HG03135 (cell line): ENCODE measurements at regions not wholly inside any gene's neighbourhood (a gene's known extent, or its start where the extent isn't known, plus 50 kb on each side); places are given as distances from the start of the nearest gene placed in this dataset.
"Not testable (repeated sequence)": the region's sequence is repeated elsewhere in the genome, so short reads cannot be mapped to it uniquely, and the experiment has no call there.

Source experiments
- ATAC-seq: cut with Tn5 transposase; IDR thresholded peaks from one replicate; pipeline ENCODE4 v1.9.1; 2021; ENCODE audit warnings: mild to moderate bottlenecking, moderate library complexity; ENCODE audit not compliant: unreplicated experiment

DNA sequence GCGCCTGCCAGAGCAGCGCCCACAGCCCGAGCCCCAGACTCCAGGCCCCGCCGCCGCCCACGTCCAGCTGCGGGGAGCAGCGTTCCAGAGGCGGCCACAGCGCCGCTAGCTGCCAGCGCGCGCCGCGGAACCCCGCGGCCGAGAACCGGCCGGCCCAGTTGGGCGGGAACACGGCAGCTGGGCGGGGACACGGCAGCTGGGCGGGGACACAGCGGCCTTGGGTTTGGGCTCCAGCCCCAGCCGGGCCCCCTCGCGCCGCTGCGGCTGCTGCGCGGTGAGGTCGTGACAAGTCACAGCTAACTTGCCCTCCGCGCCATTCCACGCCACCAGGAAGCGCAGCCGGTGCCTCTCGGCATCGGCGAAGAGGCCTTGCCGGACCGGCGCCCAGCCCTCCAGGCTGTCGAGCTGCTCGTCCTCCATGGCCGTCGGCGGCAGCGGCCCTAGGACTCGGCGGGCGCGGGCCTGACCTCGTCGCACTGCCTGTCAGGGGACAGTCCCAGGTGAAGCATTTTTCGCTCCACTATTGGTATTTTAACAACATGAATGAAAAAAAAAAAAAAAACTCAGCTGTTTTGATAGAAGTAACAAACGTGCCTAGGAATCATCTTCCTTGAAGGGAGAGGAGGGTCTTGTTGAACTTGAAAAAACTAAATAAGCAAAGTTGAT lies 56.6 kb upstream of the GOLGA8N start:
- ATAC-seq, result peak; percentile 68

DNA sequence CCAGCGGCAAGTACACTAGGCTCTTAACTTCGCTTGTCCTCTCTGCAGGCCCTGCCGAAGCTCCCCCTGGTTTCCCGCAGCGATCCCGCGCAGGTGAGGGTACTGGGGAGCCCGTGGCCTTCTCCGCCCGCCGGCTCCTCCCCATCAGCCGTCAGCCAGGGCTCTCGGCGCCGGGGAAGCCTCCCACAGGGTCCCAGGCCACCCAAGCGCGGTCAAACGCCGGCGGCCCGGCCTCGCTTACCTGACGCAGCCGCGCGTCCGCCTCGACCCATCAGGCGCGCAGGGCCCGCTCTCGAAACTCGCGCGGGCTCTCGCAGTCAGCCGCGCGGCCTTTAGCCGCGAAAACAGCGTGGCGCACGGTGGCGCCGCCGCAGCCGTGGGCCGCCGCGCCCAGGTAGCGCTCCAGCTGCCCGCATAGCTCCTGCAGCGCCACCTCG lies 57.2 kb upstream of the GOLGA8N start:
- peak; percentile 29 for ATAC-seq

DNA sequence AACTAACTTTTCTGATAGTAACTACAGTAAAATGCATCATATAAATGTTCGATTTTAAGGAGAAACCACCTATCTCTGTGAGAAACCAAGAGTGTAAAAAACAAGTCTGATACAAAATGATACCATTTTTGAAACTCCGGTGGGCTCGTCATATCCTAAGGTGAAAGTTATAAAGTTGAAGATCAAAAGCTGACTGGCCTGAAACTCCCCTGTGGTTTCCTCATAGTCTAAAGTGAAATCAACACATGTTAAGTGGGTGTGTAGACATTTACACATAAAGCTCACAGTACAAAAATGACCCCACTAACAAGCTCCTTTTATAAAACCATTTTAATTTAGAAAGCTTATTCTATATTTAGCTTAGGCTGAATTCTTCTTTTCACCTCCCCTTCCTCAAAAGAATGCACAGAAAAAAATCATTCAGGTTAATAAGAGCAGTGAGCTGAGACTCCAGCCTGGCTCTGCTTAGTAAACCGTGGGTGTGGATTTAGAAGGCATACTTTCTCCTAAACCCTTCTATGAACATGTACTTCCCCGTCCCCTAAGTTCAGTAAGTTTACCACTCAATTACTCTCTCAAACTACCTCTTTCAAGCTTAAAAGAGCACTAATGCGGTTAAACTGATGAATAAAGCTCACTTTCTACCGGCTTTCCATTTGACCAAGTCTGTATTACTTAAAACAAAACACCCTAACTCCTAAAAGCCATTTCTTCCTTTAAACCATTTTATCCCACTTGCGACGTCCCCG lies 57.9 kb upstream of the GOLGA8N start:
- not testable (repeated sequence) for ATAC-seq

DNA sequence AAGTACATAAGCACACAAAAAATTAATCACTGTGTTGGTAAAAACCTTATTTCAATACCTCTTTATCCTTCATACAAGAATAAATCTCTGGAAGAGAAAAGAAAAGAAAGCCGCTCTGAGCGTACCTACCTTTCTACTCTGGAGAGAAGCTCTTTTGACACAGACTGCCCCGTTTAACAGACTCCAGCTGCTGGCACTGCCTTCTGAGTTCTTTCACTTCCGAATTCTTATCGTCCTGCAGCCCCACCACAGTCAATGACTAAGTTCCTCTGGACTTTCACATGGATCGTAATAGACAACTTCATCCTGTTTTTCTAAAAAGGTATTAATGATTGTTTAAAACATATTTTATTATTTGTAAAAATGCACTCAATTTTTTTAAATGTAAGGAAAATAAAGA lies 67.5 kb upstream of the GOLGA8O start:
- ATAC-seq, result not testable (repeated sequence)

DNA sequence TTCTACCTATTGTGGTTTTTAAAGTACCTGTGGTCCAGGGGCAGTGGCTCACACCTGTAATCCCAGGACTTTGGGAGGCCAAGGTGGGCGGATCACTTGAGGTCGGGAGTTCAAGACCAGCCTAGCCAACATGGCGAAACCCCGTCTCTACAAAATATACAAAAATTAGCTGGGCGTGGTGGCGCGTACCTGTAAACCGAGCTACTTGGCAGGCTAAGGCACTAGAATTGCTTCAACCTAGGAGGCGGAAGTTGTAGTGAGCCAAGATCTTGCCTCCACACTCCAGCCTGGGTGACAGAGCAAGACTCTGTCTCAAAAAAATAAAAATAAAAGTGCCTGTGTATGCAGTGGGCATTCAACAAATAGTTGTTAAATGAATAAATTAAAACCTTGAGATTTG lies 67.0 kb upstream of the GOLGA8O start:
- ATAC-seq, result not testable (repeated sequence)

DNA sequence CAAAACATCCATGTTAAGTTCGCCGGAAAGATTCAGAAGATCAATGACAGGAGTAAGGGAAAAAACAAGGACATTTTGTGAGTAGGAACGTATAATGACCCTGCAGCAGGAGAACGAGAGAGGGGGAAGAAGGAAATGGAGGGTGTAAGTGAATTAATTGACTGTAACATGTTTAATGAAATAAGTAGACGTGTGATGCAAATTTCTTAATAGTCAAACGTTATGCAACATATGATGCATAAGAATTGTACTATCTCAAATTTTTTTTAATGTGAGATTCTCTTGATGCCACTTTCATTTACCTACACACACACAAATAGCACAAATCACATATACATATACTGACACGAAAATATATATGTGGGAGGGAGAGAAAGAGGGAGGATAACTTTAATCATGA lies 63.5 kb upstream of the GOLGA8O start:
- not testable (repeated sequence) for ATAC-seq

DNA sequence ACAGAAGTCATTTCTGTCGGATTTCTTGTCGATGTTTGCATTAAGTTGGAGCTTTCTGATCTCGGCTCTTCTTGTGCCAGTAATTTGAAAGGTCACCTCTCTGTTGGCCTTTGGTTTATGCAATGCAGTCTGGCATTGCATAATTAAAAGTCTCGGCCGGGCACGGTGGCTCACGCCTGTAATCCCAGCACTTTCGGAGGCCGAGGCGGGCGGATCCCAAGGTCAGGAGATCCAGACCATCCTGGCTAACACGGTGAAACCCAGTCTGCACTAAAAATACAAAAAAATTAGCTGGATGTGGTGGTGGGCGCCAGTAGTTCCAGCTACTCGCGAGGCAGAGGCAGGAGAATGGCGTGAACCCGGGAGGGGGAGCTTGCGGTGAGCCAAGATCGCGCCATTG lies 62.6 kb upstream of the GOLGA8O start:
- ATAC-seq, result not testable (repeated sequence)

DNA sequence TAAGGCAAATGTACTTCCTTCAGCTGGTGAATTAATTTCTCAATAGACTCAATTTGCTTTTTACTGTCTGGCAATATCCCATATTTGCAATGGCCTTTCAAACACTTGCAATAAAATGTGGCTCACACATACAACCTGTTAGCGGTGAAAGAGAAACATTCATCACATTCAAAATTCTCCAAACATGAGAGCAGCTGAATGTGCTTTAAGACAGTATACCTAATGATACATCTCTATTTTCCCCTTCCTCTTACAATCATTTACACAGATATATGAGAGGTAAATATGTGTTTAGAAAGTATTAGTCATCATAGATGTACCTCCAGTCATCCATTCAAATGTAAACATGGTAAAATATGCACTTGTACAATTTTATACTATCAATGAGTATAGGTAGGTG lies 61.5 kb upstream of the GOLGA8O start:
- not testable (repeated sequence) for ATAC-seq

DNA sequence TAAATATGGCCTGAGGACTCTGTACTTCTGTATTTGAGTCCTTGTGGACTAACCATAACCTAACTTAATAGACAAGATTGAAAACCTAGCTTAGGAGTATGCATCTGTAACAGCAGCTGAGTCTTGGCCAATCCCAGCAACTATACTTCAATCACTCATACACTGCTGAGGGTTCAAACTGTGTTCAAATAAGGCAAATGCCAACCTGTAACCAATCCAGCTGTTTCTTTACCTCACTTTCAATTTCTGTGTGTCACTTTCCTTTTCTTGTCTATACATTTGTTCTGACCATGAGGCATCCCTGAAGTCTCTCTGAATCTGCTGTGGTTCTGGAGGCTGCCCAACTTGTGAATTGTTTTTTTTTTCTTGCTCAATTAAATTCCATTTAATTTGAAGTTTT lies 57.9 kb upstream of the GOLGA8O start:
- not testable (repeated sequence) for ATAC-seq

DNA sequence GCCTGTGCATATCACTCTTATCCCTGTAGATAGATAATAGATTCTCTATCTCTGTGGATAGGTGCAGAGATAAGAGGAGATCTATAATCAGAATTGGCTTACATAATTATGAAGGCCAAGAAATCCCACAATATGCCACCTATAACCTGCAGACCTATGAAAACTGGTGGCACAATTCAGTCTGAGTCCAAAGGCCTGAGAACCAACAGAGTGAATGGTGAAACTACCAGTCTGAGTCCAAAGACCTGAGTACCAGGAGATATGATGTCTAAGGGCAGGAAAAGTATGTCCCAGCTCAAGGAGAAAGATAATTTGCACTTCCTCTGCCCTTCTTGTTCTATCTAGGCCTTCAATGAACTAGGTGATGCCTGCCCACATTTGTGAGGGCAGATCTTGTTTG lies 54.6 kb upstream of the GOLGA8O start:
- ATAC-seq, result not testable (repeated sequence)

DNA sequence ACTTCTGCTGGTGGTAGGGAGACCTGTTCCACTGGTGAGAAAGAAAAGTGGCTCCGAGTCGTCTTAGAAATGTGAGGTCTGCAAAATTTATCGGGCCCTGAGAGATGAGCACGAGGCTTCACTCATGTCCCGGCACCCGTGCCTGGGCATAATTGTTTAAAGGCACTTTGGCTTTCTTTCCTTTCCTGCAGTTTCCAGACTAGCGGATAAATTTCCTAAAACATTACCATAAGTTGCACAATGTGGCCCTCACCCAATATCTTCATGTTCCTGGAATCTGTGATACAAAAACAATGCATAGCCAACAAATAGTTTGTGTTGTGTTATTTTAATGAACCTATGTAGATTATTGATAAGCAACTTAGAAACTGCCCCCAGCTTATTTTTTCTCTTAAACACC lies 52.6 kb upstream of the GOLGA8O start:
- not testable (repeated sequence) for ATAC-seq

DNA sequence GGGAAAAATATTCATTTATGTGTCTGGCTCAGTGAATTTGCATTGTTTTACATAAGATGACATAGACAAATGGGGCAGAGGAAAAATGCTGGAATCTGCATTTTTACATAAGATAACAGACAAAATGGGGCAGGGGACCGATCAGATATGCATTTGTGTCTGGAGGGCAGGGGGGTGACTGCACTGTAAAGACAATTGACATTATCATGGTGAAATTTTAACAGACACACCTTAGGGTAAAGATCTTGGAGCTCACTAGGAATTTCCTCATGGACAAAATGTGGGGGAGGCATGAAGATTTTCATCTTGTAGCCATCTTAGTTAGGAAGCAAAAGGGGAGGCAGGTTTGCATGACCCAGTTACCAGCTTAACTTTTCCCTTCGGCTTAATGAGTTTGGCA lies 51.4 kb upstream of the GOLGA8O start:
- ATAC-seq, result not testable (repeated sequence)

DNA sequence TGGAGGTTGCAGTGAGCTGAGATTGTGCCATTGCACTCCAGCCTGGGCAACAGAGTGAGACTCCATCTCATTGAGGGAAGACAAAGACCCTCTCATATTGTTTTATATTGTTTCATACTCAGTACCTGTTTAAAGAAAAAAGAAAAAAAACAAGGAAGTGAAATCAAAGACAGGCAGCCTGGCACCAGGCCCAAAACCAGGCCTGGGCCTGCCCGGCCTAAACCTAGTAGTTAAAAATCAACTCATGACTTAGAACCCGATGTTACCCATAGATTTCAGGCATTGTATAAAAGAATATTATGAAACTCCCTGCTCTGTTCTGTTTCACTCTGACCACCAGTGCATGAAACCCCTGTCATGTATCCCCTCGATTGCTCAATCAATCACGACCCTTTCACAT lies 50.2 kb upstream of the GOLGA8O start:
- ATAC-seq, result not testable (repeated sequence)
